ENCODE measurements at regions not wholly inside any gene's neighbourhood (a gene's known extent, or its start where the extent isn't known, plus 50 kb on each side); places are given as distances from the start of the nearest gene placed in this dataset.

DNA sequence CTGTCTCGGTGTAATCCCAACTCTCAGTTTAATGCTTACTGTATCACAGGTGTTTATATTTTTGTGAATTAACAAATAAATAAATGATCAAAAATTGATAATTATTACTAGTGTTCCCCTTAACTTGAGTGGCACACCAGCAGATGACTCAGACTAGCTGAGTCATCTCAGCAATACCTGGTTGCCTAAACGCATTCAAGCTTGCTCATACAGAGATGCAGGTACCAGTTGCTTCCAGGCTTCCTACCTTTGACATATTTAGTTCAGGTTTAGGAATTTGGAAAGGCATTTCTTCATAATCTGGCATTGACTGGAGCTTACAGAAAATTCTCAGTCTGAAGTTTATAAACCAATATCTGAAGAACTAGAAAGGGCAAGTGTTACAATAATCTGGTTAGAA, 78.9 kb upstream of the LMO4 start:
- Histone ChIP-seq H3K36me3 (no peaks in the 10 kb centered on the region), H3K4me1 (peaks cover 0 to 5% (median 0%) of the 10 kb centered on the region in 12 donors), H3K27ac (no peak overlapping the region), H3K9me3 (peaks cover 0 to 16% (median 0%) of the 10 kb centered on the region in 12 donors), H3K27me3 (no peaks in the 10 kb centered on the region), H3K4me3 (no peak overlapping the region)
- TF ChIP-seq, protein P1, sequence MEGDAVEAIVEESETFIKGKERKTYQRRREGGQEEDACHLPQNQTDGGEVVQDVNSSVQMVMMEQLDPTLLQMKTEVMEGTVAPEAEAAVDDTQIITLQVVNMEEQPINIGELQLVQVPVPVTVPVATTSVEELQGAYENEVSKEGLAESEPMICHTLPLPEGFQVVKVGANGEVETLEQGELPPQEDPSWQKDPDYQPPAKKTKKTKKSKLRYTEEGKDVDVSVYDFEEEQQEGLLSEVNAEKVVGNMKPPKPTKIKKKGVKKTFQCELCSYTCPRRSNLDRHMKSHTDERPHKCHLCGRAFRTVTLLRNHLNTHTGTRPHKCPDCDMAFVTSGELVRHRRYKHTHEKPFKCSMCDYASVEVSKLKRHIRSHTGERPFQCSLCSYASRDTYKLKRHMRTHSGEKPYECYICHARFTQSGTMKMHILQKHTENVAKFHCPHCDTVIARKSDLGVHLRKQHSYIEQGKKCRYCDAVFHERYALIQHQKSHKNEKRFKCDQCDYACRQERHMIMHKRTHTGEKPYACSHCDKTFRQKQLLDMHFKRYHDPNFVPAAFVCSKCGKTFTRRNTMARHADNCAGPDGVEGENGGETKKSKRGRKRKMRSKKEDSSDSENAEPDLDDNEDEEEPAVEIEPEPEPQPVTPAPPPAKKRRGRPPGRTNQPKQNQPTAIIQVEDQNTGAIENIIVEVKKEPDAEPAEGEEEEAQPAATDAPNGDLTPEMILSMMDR (IDR thresholded peaks at IDR 0.05), result no peak
- TF ChIP-seq POLR2A (IDR thresholded peaks at IDR 0.05), result no peak
- ATAC-seq (no peak), DNase-seq (no peak)
- intact Hi-C loops (cut with DNase I), result no loop called here
- WGBS, 4 donors, result 86 to 98% (median 94%) methylated on average over 2 of the region's 2 CpGs

DNA sequence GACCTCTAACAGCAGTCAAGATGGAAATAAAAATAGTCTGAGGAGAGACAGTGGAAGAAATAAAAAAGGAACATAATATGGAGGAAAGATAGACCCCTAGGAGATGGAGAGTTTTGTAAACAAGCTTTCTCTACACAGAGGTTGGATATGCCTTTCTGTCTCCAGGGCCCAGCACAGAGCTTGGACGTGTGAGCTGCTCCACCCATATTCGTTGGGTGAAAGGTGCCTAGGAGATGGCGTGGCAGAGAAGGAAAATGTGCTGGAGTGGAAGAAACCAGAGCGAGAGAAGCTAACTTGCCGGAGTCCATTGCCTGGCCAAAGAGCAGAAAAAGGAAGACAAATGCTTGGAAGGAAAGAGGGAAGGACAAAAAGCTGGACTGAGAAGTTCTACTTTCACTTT, 78.3 kb upstream of the LMO4 start:
- intact Hi-C loops (cut with DNase I), result no loop called here
- 84 to 88% (median 86%) methylated on average over 5 of the region's 5 CpGs for WGBS, 4 donors
- Histone ChIP-seq H3K4me1 (peaks cover 0 to 5% (median 0%) of the 10 kb centered on the region in 12 donors), H3K36me3 (no peaks in the 10 kb centered on the region), H3K27ac (no peak overlapping the region), H3K9me3 (peaks cover 0 to 21% (median 0%) of the 10 kb centered on the region in 12 donors), H3K27me3 (no peaks in the 10 kb centered on the region), H3K4me3 (no peak overlapping the region)
- ATAC-seq (no peak), DNase-seq (no peak)
- TF ChIP-seq, protein P1 (IDR thresholded peaks at IDR 0.05), result no peak
- no peak for TF ChIP-seq POLR2A (IDR thresholded peaks at IDR 0.05)

DNA sequence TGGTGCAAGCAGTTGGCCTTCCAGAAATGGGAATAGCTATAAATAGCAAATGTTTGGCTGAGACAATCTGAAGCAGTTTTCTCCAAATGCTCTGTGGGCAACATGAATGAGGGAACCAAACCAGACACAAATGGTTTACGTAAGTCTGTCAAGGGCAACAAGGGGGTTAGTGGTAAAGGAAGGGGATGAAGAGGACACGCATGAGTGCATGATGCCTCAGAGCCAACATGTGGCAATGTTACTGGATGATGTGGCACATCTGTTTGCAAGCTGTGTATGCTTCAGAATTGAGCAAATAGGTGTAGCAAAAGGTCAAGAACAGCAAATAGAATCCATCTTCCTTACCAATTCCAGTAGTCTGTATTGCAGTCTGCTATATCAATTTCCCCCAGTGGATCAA, 76.3 kb upstream of the LMO4 start:
- no peak overlapping the region for H3K4me3 ChIP-seq
- no peak overlapping the region for H3K27ac ChIP-seq
- no peak for ATAC-seq
- H3K4me1 ChIP-seq, result peaks cover 0 to 5% (median 0%) of the 10 kb centered on the region in 12 donors
- 71 to 85% (median 79%) methylated on average over 2 of the region's 2 CpGs for WGBS, 4 donors
- H3K9me3 ChIP-seq, result peaks cover 0 to 30% (median 0%) of the 10 kb centered on the region in 12 donors
- intact Hi-C loops (cut with DNase I), result no loop called here
- H3K27me3 ChIP-seq, result no peaks in the 10 kb centered on the region
- H3K36me3 ChIP-seq, result no peaks in the 10 kb centered on the region
- TF ChIP-seq POLR2A (IDR thresholded peaks at IDR 0.05), result no peak
- TF ChIP-seq, protein P1 (IDR thresholded peaks at IDR 0.05), result no peak
- DNase-seq, result no peak

DNA sequence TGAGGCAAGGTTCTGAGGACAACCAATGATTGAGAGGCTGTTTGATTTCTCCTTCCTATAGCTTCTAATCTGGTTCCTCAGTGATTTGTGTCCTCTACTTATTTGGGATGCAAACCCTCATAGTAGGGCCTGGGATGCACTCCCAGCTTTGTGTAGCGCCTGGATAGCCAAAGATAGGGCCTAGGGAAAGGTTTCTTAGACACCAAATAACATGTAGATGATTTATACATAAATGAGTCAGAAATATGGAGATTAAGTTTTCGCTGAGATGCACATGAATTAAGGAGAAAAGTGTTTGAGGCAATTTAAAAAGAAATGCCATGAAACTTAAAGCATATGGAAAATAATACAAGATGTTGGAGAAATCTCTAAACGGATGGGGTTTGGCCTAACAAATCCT, 66.0 kb upstream of the LMO4 start:
- peaks cover 0 to 8% (median 0%) of the 10 kb centered on the region in 12 donors for H3K9me3 ChIP-seq
- no peak overlapping the region for H3K4me3 ChIP-seq
- intact Hi-C loops (cut with DNase I), result no loop called here
- ATAC-seq (no peak), DNase-seq (no peak)
- no peak overlapping the region for H3K27ac ChIP-seq
- H3K36me3 ChIP-seq, result no peaks in the 10 kb centered on the region
- WGBS, 4 donors, result 84 to 93% (median 88%) methylated on average over 3 of the region's 3 CpGs
- H3K27me3 ChIP-seq, result no peaks in the 10 kb centered on the region
- no peaks in the 10 kb centered on the region for H3K4me1 ChIP-seq
- TF ChIP-seq POLR2A (IDR thresholded peaks at IDR 0.05), result no peak
- TF ChIP-seq, protein P1 (IDR thresholded peaks at IDR 0.05), result no peak
